Keratinocyte (primary cell): ENCODE measurements at regions not wholly inside any gene's neighbourhood (a gene's known extent, or its start where the extent isn't known, plus 50 kb on each side); places are given as distances from the start of the nearest gene placed in this dataset.

Source experiments
- CTCF ChIP-seq, 3 experiments: IDR thresholded peaks in 1 of 3; conservative IDR thresholded peaks in 1 of 3; optimal IDR thresholded peaks in 1 of 3; 2 replicates in 2 of 3; 3 replicates in 1 of 3; pipeline versions ENCODE3 to v1.5.1; 2011; ENCODE audit warnings: low read length in 3 of 3, mild to moderate bottlenecking in 3 of 3, moderate library complexity in 2 of 3, control low read depth in 1 of 3, inconsistent platforms in 1 of 3; ENCODE audit not compliant: insufficient read depth in 2 of 3; ENCODE audit errors: extremely low read depth in 1 of 3
- EZH2 ChIP-seq: IDR thresholded peaks from one replicate; pipeline ENCODE4 v1.6.1; 2012; ENCODE audit warnings: inconsistent platforms, mild to moderate bottlenecking, low read length, moderate library complexity

DNA sequence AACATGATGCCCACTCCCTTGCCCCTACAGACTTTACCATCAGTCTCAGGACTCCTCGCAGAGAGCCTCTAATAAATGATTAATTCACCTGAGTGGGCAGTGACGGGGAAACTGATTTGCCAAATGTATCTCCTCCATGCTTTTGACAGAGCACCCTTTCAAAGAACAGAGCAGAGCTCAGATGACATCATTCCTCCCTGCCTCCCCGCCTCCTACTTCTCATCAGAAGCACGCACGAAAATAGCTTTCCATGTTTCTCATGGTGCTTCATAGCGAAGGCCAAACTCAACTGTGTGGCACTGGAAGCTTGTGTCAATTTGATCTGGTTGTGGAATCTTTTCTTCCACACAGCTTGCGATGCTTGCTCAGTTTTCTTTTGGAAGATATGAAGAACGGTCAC, 442.5 kb downstream of the RPS24 start:
- TF ChIP-seq CTCF (optimal IDR thresholded peaks at IDR 0.05 in 1 of 3, IDR thresholded peaks at IDR 0.05 in 1 of 3, conservative IDR thresholded peaks at IDR 0.05 in 1 of 3; ENCODE audit: extremely low read depth in 1 of 3, insufficient read depth in 2 of 3, low read length in 3 of 3), result no peak
- TF ChIP-seq EZH2, result no peak
